ENCODE measurements at regions not wholly inside any gene's neighbourhood (a gene's known extent, or its start where the extent isn't known, plus 50 kb on each side); places are given as distances from the start of the nearest gene placed in this dataset.

DNA sequence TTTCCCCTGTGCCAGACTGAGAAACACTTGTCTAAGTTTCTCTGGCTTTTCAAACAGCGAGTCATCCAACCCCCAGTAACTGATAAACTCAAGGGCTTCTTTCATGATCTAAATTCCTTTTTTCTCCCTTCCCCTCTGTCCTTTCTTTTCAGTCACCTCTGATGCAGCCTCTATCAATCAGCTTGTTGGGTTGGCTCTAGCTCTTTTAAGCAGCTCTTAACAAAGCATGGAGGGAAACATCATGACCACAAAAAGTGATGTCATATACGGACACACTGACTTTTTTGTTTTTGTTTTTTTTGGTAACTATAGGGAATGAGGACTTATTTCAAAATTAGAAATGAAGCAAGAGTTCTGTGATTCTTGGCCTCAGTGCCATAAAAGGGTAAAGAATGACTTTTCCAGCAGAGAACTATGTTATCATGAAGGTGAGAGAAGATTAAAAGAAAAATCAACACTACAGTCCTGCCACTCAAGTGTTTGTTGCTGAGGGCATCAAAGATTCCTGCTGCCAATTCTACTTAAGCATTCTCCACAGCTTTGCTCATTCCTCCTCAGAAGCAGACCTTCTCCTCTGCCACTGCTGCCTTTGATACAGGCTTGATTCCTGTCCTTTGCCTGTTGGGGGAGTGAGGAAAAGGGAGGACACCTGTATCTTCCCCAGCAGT, 457.0 kb upstream of the ONECUT1 start:
- 39% methylated on average over 2 of the region's 2 CpGs for WGBS (ENCODE audit: missing lambda C conversion rate)
- no peak for FAIRE-seq

DNA sequence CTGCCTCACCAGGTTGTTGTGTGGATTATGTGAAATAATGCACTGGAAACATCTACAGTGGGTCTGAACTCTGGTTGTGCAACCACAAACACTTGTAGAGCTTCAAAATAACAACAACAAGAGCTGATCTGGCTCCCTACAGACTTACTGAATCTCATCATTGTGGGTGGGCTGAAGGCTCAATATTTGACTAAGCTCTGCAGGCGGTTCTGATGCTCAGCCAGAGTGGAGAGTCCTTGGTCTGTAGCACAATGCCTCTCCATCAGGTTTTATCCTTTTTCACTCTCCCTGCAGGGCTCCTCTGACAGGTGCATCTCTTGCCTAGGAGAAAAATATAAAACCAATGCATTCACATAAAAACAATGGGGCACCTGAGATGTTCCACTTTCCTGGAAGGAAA, 456.3 kb upstream of the ONECUT1 start:
- ChIA-PET POLR2A (no interaction called here), CTCF (no interaction called here)
- TF ChIP-seq CHD4 (IDR thresholded peaks at IDR 0.05; ENCODE audit: borderline replicate concordance) = no peak
- TF ChIP-seq ZC3H11A (IDR thresholded peaks at IDR 0.05) = no peak
- TF ChIP-seq HDAC2 (IDR thresholded peaks at IDR 0.05) = no peak
- no peak for TF ChIP-seq FOXS1 (CRISPR knock-in tag; IDR thresholded peaks at IDR 0.05)
- TF ChIP-seq NPAS2 (CRISPR knock-in tag; IDR thresholded peaks at IDR 0.05; ENCODE audit: borderline replicate concordance) = no peak
- TF ChIP-seq TFCP2L1 (CRISPR knock-in tag; IDR thresholded peaks at IDR 0.05) = no peak
- TF ChIP-seq, protein P1, sequence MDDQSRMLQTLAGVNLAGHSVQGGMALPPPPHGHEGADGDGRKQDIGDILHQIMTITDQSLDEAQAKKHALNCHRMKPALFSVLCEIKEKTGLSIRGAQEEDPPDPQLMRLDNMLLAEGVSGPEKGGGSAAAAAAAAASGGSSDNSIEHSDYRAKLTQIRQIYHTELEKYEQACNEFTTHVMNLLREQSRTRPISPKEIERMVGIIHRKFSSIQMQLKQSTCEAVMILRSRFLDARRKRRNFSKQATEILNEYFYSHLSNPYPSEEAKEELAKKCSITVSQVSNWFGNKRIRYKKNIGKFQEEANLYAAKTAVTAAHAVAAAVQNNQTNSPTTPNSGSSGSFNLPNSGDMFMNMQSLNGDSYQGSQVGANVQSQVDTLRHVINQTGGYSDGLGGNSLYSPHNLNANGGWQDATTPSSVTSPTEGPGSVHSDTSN (IDR thresholded peaks at IDR 0.05) = no peak
- no peak for TF ChIP-seq FOSB (CRISPR knock-in tag; IDR thresholded peaks at IDR 0.05)
- no peak for TF ChIP-seq RCOR1 (IDR thresholded peaks at IDR 0.05; ENCODE audit: low read depth, low read length)
- TF ChIP-seq, protein P2, sequence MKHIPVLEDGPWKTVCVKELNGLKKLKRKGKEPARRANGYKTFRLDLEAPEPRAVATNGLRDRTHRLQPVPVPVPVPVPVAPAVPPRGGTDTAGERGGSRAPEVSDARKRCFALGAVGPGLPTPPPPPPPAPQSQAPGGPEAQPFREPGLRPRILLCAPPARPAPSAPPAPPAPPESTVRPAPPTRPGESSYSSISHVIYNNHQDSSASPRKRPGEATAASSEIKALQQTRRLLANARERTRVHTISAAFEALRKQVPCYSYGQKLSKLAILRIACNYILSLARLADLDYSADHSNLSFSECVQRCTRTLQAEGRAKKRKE (CRISPR knock-in tag; IDR thresholded peaks at IDR 0.05; ENCODE audit: low read depth) = no peak
- TF ChIP-seq EHF (CRISPR knock-in tag; IDR thresholded peaks at IDR 0.05) = no peak
- no peak for TF ChIP-seq TP53 (CRISPR knock-in tag; IDR thresholded peaks at IDR 0.05)
- no peak for TF ChIP-seq CEBPB (IDR thresholded peaks at IDR 0.05)
- TF ChIP-seq ZFP36 (IDR thresholded peaks at IDR 0.05; ENCODE audit: borderline replicate concordance, partially characterized antibody) = no peak
- TF ChIP-seq RARB (CRISPR knock-in tag; IDR thresholded peaks at IDR 0.05) = no peak
- no peak overlapping the region for H3K4me2 ChIP-seq
- H3K27ac ChIP-seq = no peak overlapping the region
- FAIRE-seq (no peak), ATAC-seq (no peak), DNase-seq (ENCODE audit: low read depth in 1 of 2, low spot score in 1 of 2) (no peak)
- no peaks in the 10 kb centered on the region for H3K4me1 ChIP-seq
- no peaks in the 10 kb centered on the region; the same call in 2 of the 3 replicates for H3K9me3 ChIP-seq
- WGBS (ENCODE audit: missing lambda C conversion rate) = 13% methylated on average over 1 of the region's 1 CpG
- no peak overlapping the region for H3K4me3 ChIP-seq

More for the DNA sequence above, 457.0 kb upstream of the ONECUT1 start:
- ATAC-seq (no peak), DNase-seq (ENCODE audit: low read depth in 1 of 2, low spot score in 1 of 2) (no peak)
- no peaks in the 10 kb centered on the region for H3K4me1 ChIP-seq
- POLR2A ChIA-PET = no interaction called here
- CTCF ChIA-PET = no interaction called here
- no peak overlapping the region for H3K4me3 ChIP-seq
- H3K27ac ChIP-seq = no peak overlapping the region
- H3K4me2 ChIP-seq = no peak overlapping the region
- H3K9me3 ChIP-seq = no peaks in the 10 kb centered on the region; the same call in 2 of the 3 replicates
- TF ChIP-seq NFE2L2 (conservative IDR thresholded peaks at IDR 0.05; ENCODE audit: low read length) = no peak
- no peak for TF ChIP-seq CEBPB (IDR thresholded peaks at IDR 0.05)
- TF ChIP-seq, protein P3, sequence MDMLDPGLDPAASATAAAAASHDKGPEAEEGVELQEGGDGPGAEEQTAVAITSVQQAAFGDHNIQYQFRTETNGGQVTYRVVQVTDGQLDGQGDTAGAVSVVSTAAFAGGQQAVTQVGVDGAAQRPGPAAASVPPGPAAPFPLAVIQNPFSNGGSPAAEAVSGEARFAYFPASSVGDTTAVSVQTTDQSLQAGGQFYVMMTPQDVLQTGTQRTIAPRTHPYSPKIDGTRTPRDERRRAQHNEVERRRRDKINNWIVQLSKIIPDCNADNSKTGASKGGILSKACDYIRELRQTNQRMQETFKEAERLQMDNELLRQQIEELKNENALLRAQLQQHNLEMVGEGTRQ (IDR thresholded peaks at IDR 0.05) = no peak
- no peak for TF ChIP-seq EP300 (IDR thresholded peaks at IDR 0.05)

DNA sequence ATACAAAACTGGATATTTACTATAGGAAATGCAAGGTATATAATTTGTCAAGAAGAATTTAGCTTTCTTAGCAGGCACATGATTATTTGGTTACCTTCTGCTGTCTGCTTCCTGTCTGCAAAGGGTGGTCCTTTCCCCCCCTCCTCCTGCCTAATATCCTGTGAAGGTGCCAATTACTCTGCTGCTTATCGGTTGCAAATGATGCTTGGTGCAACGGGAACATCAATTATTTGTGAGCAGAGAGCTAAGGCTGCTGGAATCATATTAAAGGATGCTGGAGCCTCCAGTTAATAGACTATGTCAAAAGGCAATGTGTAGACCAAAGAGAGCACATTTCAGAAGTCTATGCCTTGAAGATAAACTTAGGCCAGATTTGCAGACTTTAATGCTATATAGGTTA, 443.7 kb upstream of the ONECUT1 start:
- 59% methylated on average over 2 of the region's 2 CpGs for WGBS (ENCODE audit: missing lambda C conversion rate)
- DNase-seq (ENCODE audit: low read depth in 1 of 2, low spot score in 1 of 2) = no peak
- TF ChIP-seq, protein P4, sequence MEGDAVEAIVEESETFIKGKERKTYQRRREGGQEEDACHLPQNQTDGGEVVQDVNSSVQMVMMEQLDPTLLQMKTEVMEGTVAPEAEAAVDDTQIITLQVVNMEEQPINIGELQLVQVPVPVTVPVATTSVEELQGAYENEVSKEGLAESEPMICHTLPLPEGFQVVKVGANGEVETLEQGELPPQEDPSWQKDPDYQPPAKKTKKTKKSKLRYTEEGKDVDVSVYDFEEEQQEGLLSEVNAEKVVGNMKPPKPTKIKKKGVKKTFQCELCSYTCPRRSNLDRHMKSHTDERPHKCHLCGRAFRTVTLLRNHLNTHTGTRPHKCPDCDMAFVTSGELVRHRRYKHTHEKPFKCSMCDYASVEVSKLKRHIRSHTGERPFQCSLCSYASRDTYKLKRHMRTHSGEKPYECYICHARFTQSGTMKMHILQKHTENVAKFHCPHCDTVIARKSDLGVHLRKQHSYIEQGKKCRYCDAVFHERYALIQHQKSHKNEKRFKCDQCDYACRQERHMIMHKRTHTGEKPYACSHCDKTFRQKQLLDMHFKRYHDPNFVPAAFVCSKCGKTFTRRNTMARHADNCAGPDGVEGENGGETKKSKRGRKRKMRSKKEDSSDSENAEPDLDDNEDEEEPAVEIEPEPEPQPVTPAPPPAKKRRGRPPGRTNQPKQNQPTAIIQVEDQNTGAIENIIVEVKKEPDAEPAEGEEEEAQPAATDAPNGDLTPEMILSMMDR (IDR thresholded peaks at IDR 0.05) = no peak
- TF ChIP-seq EHMT2 (IDR thresholded peaks at IDR 0.05; ENCODE audit: low read depth) (no peak), CBX8 (IDR thresholded peaks at IDR 0.05) (no peak), ZSCAN20 (CRISPR knock-in tag; IDR thresholded peaks at IDR 0.05) (no peak), HDAC2 (IDR thresholded peaks at IDR 0.05) (no peak), MYC (IDR thresholded peaks at IDR 0.05; ENCODE audit: borderline replicate concordance, low read length) (no peak), POLR2A (IDR thresholded peaks at IDR 0.05; ENCODE audit: low read length) (no peak), ESRRA (IDR thresholded peaks at IDR 0.05; ENCODE audit: borderline replicate concordance, low read length) (no peak), RAD21 (conservative IDR thresholded peaks at IDR 0.05 in 1 of 2, IDR thresholded peaks at IDR 0.05 in 1 of 2) (no peak), CBX2 (IDR thresholded peaks at IDR 0.05; ENCODE audit: borderline replicate concordance, low read depth) (no peak), EHF (CRISPR knock-in tag; IDR thresholded peaks at IDR 0.05) (no peak)
- TF ChIP-seq, protein P5, sequence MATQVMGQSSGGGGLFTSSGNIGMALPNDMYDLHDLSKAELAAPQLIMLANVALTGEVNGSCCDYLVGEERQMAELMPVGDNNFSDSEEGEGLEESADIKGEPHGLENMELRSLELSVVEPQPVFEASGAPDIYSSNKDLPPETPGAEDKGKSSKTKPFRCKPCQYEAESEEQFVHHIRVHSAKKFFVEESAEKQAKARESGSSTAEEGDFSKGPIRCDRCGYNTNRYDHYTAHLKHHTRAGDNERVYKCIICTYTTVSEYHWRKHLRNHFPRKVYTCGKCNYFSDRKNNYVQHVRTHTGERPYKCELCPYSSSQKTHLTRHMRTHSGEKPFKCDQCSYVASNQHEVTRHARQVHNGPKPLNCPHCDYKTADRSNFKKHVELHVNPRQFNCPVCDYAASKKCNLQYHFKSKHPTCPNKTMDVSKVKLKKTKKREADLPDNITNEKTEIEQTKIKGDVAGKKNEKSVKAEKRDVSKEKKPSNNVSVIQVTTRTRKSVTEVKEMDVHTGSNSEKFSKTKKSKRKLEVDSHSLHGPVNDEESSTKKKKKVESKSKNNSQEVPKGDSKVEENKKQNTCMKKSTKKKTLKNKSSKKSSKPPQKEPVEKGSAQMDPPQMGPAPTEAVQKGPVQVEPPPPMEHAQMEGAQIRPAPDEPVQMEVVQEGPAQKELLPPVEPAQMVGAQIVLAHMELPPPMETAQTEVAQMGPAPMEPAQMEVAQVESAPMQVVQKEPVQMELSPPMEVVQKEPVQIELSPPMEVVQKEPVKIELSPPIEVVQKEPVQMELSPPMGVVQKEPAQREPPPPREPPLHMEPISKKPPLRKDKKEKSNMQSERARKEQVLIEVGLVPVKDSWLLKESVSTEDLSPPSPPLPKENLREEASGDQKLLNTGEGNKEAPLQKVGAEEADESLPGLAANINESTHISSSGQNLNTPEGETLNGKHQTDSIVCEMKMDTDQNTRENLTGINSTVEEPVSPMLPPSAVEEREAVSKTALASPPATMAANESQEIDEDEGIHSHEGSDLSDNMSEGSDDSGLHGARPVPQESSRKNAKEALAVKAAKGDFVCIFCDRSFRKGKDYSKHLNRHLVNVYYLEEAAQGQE (IDR thresholded peaks at IDR 0.05) = no peak
- Histone ChIP-seq H3K4me2 (no peak overlapping the region), H3K4me1 (no peaks in the 10 kb centered on the region), H3K27ac (no peak overlapping the region), H3K9me3 (no peaks in the 10 kb centered on the region), H3K4me3 (no peak overlapping the region)
- POLR2A ChIA-PET = no interaction called here
- CTCF ChIA-PET = interaction anchor here (1.2 to 2.1 kb wide), 3 partner anchors 11 to 79 kb away, joined by 3 to 7 read pairs (median 5); no protein-coding TSS in a partner anchor
- no peak for FAIRE-seq
- ATAC-seq = no peak
